Natural killer cell treated with Interleukin-12 subunit alpha and Interleukin-12 subunit beta and Interleukin-15 and Interleukin-18, amount 100 ng/mL, for 72 hours (primary cell): ENCODE measurements at regions not wholly inside any gene's neighbourhood (a gene's known extent, or its start where the extent isn't known, plus 50 kb on each side); places are given as distances from the start of the nearest gene placed in this dataset.

ENCODE experiments used
- ATAC-seq, 2 donors: fragments of 150-1000 bp; cut with Tn5 transposase in 1 of 2; sonication (Bioruptor Pico), chemical (Tn5 transposase) in 1 of 2; 2 replicates each; pipeline ENCODE4 v1.10.0; 2021
- DNase-seq: peaks from one replicate; pipeline ENCODE4 v3.0.0; 2022; ENCODE audit warnings: low spot score
- H3K27ac Mint-ChIP-seq, 2 donors: 1 replicate in 1 of 2; 2 replicates in 1 of 2; pipeline ENCODE4 v1.8.0; 2022; ENCODE audit warnings: mixed read lengths in 2 of 2, mild to moderate bottlenecking in 1 of 2, moderate library complexity in 1 of 2
- H3K27me3 Mint-ChIP-seq, 2 donors: 1 replicate in 1 of 2; 2 replicates in 1 of 2; pipeline ENCODE4 v1.8.0; 2022; ENCODE audit warnings: mixed read lengths in 2 of 2
- H3K36me3 Mint-ChIP-seq: one replicate; pipeline ENCODE4 v1.8.0; 2022; ENCODE audit warnings: mixed read lengths
- H3K4me1 Mint-ChIP-seq, 2 donors: 1 replicate in 1 of 2; 2 replicates in 1 of 2; pipeline ENCODE4 v1.8.0; 2022; ENCODE audit warnings: low read depth in 2 of 2, mixed read lengths in 2 of 2, mild to moderate bottlenecking in 1 of 2
- H3K4me3 Mint-ChIP-seq: one replicate; pipeline ENCODE4 v1.8.0; 2022; ENCODE audit warnings: mixed read lengths
- H3K9me3 Mint-ChIP-seq: 2 replicates; pipeline ENCODE4 v1.8.0; 2022; ENCODE audit warnings: mixed read lengths

GRCh38 chr5:97820138-97820537 lies 637.1 kb upstream of the RIOK2 start:
- H3K27ac Mint-ChIP-seq: no peak overlapping the region
- no peak for DNase-seq
- no peak overlapping the region for H3K4me3 Mint-ChIP-seq

DNA sequence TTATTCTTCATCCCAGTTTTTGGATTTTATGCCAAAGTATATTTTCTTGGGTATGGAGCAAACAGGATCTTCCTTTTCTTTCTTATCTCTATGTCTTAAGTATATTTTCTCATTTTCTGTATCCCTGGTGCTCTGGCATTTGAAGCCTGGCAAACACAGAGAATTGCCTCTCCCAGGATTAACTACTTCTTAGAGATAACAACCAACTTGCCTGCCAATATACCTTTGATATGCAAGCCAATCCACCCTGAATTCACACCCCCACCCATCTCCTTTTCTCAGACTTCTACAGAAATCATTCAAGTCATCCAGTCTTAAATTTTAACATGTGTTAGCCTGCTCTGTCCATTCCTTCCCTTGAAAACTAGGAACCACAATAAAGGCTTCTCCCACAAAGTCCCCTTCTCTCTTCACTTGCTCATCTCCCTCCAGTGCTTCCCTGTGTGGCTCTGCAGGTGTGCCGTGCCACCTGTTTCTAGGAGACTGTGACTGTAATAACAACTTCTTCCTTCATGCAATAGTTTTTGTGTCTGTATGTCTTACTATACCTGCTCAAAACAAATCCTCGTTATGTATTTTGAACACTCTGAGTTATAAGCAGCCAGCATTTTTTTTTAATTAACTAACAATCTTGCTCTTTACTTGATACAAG lies 649.7 kb upstream of the RIOK2 start:
- Mint-ChIP-seq H3K4me3 (no peak overlapping the region), H3K27me3 (no peaks in the 10 kb centered on the region), H3K36me3 (no peaks in the 10 kb centered on the region), H3K27ac (no peak overlapping the region), H3K4me1 (no peaks in the 10 kb centered on the region), H3K9me3 (peaks cover 12% of the 10 kb centered on the region)
- no peak for ATAC-seq
- no peak for DNase-seq

More at GRCh38 chr5:97820138-97820537, 637.1 kb upstream of the RIOK2 start:
- no peak for ATAC-seq
- no peaks in the 10 kb centered on the region for H3K27me3 Mint-ChIP-seq
- H3K9me3 Mint-ChIP-seq: peaks cover 31% of the 10 kb centered on the region
- H3K36me3 Mint-ChIP-seq: no peaks in the 10 kb centered on the region
- H3K4me1 Mint-ChIP-seq: no peaks in the 10 kb centered on the region

DNA sequence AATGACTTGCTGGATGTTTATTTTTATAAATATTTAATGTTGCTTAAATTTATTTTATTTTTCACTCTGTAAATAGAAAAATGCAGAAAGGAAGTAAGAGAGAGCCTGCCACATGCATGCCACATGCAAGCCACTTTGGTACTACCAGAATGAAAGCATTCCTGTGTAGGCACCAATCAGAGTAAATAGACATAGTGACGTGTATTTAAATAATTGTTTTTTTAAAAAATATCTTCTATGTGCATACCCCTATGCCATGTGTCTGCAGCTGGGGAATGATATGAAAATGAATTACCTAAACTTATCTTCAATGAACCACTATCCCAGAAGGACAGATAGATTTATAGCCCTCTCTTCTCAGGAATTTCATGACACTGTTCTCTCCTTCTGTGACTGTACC lies 651.5 kb upstream of the RIOK2 start:
- no peaks in the 10 kb centered on the region for H3K36me3 Mint-ChIP-seq
- no peaks in the 10 kb centered on the region for H3K27me3 Mint-ChIP-seq
- DNase-seq (no peak), ATAC-seq (no peak)
- no peak overlapping the region for H3K27ac Mint-ChIP-seq
- H3K9me3 Mint-ChIP-seq: peaks cover 9% of the 10 kb centered on the region
- no peaks in the 10 kb centered on the region for H3K4me1 Mint-ChIP-seq
- no peak overlapping the region for H3K4me3 Mint-ChIP-seq

GRCh38 chr5:97835112-97835511 lies 652.1 kb upstream of the RIOK2 start:
- DNase-seq (no peak), ATAC-seq (no peak)
- H3K27ac Mint-ChIP-seq: no peak overlapping the region
- no peak overlapping the region for H3K4me3 Mint-ChIP-seq
- H3K4me1 Mint-ChIP-seq: no peaks in the 10 kb centered on the region
- no peaks in the 10 kb centered on the region for H3K27me3 Mint-ChIP-seq
- H3K36me3 Mint-ChIP-seq: no peaks in the 10 kb centered on the region
- peaks cover 9% of the 10 kb centered on the region for H3K9me3 Mint-ChIP-seq

DNA sequence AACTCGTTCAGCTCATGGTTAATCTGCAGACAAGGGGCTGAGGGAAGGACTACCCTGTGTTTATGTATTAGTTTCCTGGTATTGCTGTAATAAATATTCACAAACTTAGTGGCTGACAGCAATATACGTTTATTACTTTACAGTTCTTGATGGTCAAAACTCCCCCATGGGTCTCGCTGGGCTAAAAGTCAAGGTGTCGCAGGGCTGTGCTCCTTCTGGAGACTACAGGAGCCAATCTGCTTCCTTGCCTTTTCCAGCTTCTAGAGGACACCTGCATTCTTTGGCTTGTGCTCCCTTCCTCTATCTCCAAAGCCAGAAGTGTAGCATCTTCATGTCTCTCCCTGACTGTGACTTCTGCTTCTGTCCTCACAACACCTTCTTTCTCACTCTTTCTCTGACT lies 653.8 kb upstream of the RIOK2 start:
- ATAC-seq (no peak), DNase-seq (no peak)
- no peak overlapping the region for H3K4me3 Mint-ChIP-seq
- H3K27me3 Mint-ChIP-seq: no peaks in the 10 kb centered on the region
- no peak overlapping the region for H3K27ac Mint-ChIP-seq
- H3K9me3 Mint-ChIP-seq: peaks cover 9% of the 10 kb centered on the region
- no peaks in the 10 kb centered on the region for H3K36me3 Mint-ChIP-seq
- no peaks in the 10 kb centered on the region for H3K4me1 Mint-ChIP-seq

- ATAC-seq (no peak), DNase-seq (no peak)
- no peaks in the 10 kb centered on the region for H3K36me3 Mint-ChIP-seq
- H3K4me3 Mint-ChIP-seq: no peak overlapping the region
- no peak overlapping the region for H3K27ac Mint-ChIP-seq
- H3K9me3 Mint-ChIP-seq: peaks cover 9% of the 10 kb centered on the region
- H3K4me1 Mint-ChIP-seq: no peaks in the 10 kb centered on the region
- no peaks in the 10 kb centered on the region for H3K27me3 Mint-ChIP-seq
These were observed 655.2 kb upstream of the RIOK2 start for GRCh38 chr5:97838214-97838613.

DNA sequence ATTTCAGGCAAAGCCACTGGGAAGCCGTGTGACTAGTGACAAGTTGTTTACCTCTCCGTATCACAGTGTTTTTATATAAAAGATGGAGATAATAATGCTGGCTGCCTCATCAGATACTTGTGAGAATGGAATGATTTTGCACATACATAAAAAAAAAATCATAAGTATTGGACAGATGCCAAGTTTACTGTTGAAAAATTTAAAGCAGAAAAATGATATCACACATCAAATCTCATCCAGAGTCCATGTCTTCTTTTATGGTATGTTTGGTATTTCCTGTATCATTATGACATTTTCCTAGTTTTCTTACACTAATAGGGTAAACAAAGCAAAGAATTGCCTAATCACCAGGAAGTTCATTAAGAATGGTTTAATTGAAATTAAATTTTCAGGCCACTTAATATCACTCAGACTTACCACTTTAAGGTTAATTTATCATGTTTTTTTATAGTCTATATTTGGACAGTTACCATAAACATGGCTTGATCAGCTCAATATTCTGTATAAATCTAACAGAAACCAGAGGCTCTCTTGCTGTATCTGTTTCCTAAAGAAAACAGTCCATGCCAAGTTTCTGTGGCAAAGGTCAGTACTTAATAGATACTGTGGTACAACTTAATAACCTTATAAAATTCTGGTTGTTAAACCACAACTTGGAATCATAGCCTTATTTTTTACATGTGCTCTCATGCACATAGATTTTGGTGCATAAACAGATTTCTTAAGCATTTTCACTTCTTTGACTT lies 656.5 kb upstream of the RIOK2 start:
- no peak for DNase-seq
- no peak for ATAC-seq
- Mint-ChIP-seq H3K36me3 (no peaks in the 10 kb centered on the region), H3K4me1 (no peaks in the 10 kb centered on the region), H3K27ac (no peak overlapping the region), H3K27me3 (no peaks in the 10 kb centered on the region), H3K9me3 (peaks cover 9% of the 10 kb centered on the region), H3K4me3 (no peak overlapping the region)

GRCh38 chr5:97840643-97841042 lies 657.6 kb upstream of the RIOK2 start:
- Mint-ChIP-seq H3K4me3 (no peak overlapping the region), H3K27ac (no peak overlapping the region), H3K27me3 (no peaks in the 10 kb centered on the region), H3K4me1 (no peaks in the 10 kb centered on the region), H3K36me3 (no peaks in the 10 kb centered on the region), H3K9me3 (peaks cover 9% of the 10 kb centered on the region)
- no peak for ATAC-seq
- DNase-seq: no peak

GRCh38 chr5:97842687-97843086 lies 659.6 kb upstream of the RIOK2 start:
- H3K27ac Mint-ChIP-seq: no peak overlapping the region
- peaks cover 6% of the 10 kb centered on the region for H3K9me3 Mint-ChIP-seq
- no peak overlapping the region for H3K4me3 Mint-ChIP-seq
- H3K4me1 Mint-ChIP-seq: no peaks in the 10 kb centered on the region
- no peaks in the 10 kb centered on the region for H3K27me3 Mint-ChIP-seq
- no peak for ATAC-seq
- DNase-seq: no peak
- H3K36me3 Mint-ChIP-seq: no peaks in the 10 kb centered on the region

- DNase-seq: no peak
- Mint-ChIP-seq H3K9me3 (peaks cover 6% of the 10 kb centered on the region), H3K4me1 (no peaks in the 10 kb centered on the region), H3K27me3 (no peaks in the 10 kb centered on the region), H3K36me3 (no peaks in the 10 kb centered on the region), H3K27ac (no peak overlapping the region), H3K4me3 (no peak overlapping the region)
- no peak for ATAC-seq
These were observed 661.8 kb upstream of the RIOK2 start for GRCh38 chr5:97844797-97845196.

DNA sequence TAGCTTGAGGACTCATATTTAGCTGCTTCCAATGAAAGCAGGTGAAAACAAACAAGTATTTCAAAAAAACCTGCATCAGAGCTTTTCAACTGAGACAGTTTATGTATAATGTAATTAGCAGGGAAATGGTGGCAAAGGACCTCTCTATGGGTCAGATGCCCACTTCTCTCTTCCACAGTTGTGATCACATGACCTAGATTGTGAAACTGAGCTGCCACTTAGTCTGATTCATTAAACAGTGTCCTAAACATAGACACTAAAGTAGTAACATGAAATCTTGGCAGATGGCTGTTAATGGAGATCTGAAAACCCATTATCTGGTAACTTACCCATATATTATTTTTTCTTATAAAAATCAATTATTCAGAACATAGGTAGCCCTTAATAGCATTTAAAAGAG lies 663.6 kb upstream of the RIOK2 start:
- ATAC-seq (no peak), DNase-seq (no peak)
- Mint-ChIP-seq H3K27ac (no peak overlapping the region), H3K36me3 (no peaks in the 10 kb centered on the region), H3K9me3 (peaks cover 11% of the 10 kb centered on the region), H3K4me1 (no peaks in the 10 kb centered on the region), H3K4me3 (no peak overlapping the region), H3K27me3 (no peaks in the 10 kb centered on the region)

GRCh38 chr5:97847920-97848631 lies 665.0 kb upstream of the RIOK2 start:
- Mint-ChIP-seq H3K27me3 (no peaks in the 10 kb centered on the region), H3K4me1 (no peaks in the 10 kb centered on the region), H3K27ac (no peak overlapping the region), H3K9me3 (peaks cover 13% of the 10 kb centered on the region), H3K36me3 (no peaks in the 10 kb centered on the region), H3K4me3 (no peak overlapping the region)
- no peak for DNase-seq
- no peak for ATAC-seq

DNA sequence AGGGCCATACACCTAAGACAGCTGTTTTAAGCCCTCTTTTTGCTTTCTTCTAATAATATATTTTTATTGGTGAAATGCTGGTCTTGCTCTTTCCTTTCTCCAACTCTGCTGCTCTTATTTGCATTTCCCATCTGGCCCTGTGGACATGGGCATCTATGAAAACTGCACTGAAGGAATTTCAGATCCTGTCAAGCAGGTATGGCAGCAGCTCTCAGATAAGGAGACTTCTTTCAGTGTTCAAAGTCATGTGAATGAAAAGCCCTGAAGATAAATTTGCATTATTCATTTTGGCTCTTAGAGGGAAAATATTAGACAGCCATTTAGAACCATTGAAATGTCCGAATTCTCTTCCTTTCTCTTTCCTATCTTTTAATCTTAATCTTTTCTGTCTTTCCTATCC lies 668.0 kb upstream of the RIOK2 start:
- DNase-seq: no peak
- Mint-ChIP-seq H3K27ac (no peak overlapping the region), H3K4me3 (no peak overlapping the region), H3K4me1 (no peaks in the 10 kb centered on the region), H3K9me3 (peaks cover 14% of the 10 kb centered on the region), H3K27me3 (no peaks in the 10 kb centered on the region), H3K36me3 (no peaks in the 10 kb centered on the region)
- no peak for ATAC-seq
